Endothelial cell of umbilical vein (primary cell): ENCODE measurements at regions not wholly inside any gene's neighbourhood (a gene's known extent, or its start where the extent isn't known, plus 50 kb on each side); places are given as distances from the start of the nearest gene placed in this dataset.

Experiments
- BruUV-seq: library from RNA; stranded (reverse); fragments of 400-500 nt; replicated peaks from 2 replicates; lab custom pipeline; 2021; lab: Mats Ljungman, UMichigan
- CTCF ChIA-PET: fragments of 300-600, 350-600 bp; sonication (Branson Sonifier 250); formaldehyde crosslinking; loops from one replicate; lab custom pipeline; 2021; ENCODE audit warnings: antibody characterized with exemption, inconsistent platforms; lab: Charles Lee
- POLR2A ChIA-PET: fragments of 300-600, 350-600 bp; sonication (Branson Sonifier 250); formaldehyde crosslinking; loops from one replicate; lab custom pipeline; 2021; ENCODE audit warnings: antibody characterized with exemption, inconsistent platforms; lab: Charles Lee
- DNase-seq: peaks from one replicate; pipeline ENCODE4 v3.0.0-alpha.2; 2011; ENCODE audit warnings: low read depth, low spot score
- FAIRE-seq: peaks from 2 replicates; lab custom pipeline; 2011; peaks lifted over from hg19 to GRCh38; lab: Jason Lieb, UNC
- H2AFZ ChIP-seq: 2 replicates; pipeline ENCODE4 v1.6.0; 2012; ENCODE audit warnings: low read depth, low read length, control low read depth, inconsistent platforms
- H3K27ac ChIP-seq: 2 replicates; pipeline ENCODE4 v1.5.1; 2011; ENCODE audit warnings: low read depth, mild to moderate bottlenecking, control low read depth, low read length, moderate library complexity; ENCODE audit not compliant: insufficient read depth
- H3K27me3 ChIP-seq, 2 experiments: 2 replicates each; pipeline versions ENCODE4 v1.6.0 to v1.6.1; 2011; ENCODE audit warnings: low read length in 2 of 2, mixed read lengths in 1 of 2; ENCODE audit not compliant: control insufficient read depth in 2 of 2, insufficient read depth in 2 of 2
- H3K36me3 ChIP-seq, 2 experiments: 2 replicates in 1 of 2; 3 replicates in 1 of 2; pipeline ENCODE4 v1.5.1; 2011; ENCODE audit warnings: low read length in 2 of 2, mild to moderate bottlenecking in 1 of 2, moderate library complexity in 1 of 2; ENCODE audit not compliant: control insufficient read depth in 2 of 2, insufficient read depth in 2 of 2; ENCODE audit errors: extremely low read depth in 1 of 2
- H3K4me1 ChIP-seq: 3 replicates; pipeline ENCODE4 v1.5.1; 2011; ENCODE audit warnings: mild to moderate bottlenecking, low read length; ENCODE audit not compliant: control insufficient read depth, insufficient read depth; ENCODE audit errors: extremely low read depth
- H3K4me2 ChIP-seq: 2 replicates; pipeline ENCODE4 v1.6.1; 2011; ENCODE audit warnings: low read length, control low read depth, mixed read lengths; ENCODE audit not compliant: insufficient read depth
- H3K4me3 ChIP-seq, 3 experiments: fragments of 200-600 bp in 1 of 3; sonication (generic), shearing (Covaris generic) in 1 of 3; replicated peaks in 1 of 3; 2 replicates each; pipeline ENCODE4 v1.5.1; 2011 to 2016; ENCODE audit warnings: control low read depth in 3 of 3, low read length in 3 of 3, mild to moderate bottlenecking in 2 of 3, inconsistent platforms in 1 of 3, low read depth in 1 of 3, moderate library complexity in 1 of 3; ENCODE audit not compliant: insufficient read depth in 1 of 3
- H3K79me2 ChIP-seq: 2 replicates; pipeline ENCODE4 v1.6.0; 2012; ENCODE audit warnings: low read length, inconsistent platforms; ENCODE audit not compliant: control insufficient read depth, insufficient read depth
- H3K9ac ChIP-seq: replicated peaks from 2 replicates; pipeline ENCODE3; 2011; ENCODE audit warnings: low read length, control low read depth; ENCODE audit not compliant: insufficient read depth; ENCODE audit errors: extremely low read depth
- H3K9me1 ChIP-seq: replicated peaks from 3 replicates; pipeline ENCODE4 v1.6.0; 2011; ENCODE audit warnings: mild to moderate bottlenecking, low read length; ENCODE audit not compliant: control insufficient read depth, insufficient read depth; ENCODE audit errors: extremely low read depth
- H3K9me3 ChIP-seq: replicated peaks from 2 replicates; pipeline ENCODE4 v1.5.1; 2012; ENCODE audit warnings: low read length, inconsistent platforms; ENCODE audit not compliant: control insufficient read depth, insufficient read depth
- H4K20me1 ChIP-seq: replicated peaks from 2 replicates; pipeline ENCODE3; 2011; ENCODE audit warnings: mild to moderate bottlenecking, low read length; ENCODE audit not compliant: control insufficient read depth, insufficient read depth; ENCODE audit errors: extremely low read depth
- CTCF ChIP-seq, 2 donors: IDR thresholded peaks; 1 replicate in 1 of 2; 2 replicates in 1 of 2; pipeline ENCODE4 v1.5.1; 2011; ENCODE audit warnings: low read length in 2 of 2, mild to moderate bottlenecking in 2 of 2, moderate library complexity in 2 of 2, control low read depth in 1 of 2, inconsistent platforms in 1 of 2, low read depth in 1 of 2; ENCODE audit not compliant: insufficient read depth in 1 of 2; ENCODE audit errors: extremely low read depth in 1 of 2
- EZH2 ChIP-seq: IDR thresholded peaks from 2 replicates; pipeline ENCODE4 v1.6.1; 2012; ENCODE audit warnings: borderline replicate concordance, low read depth, mild to moderate bottlenecking, moderate library complexity, low read length, inconsistent platforms; ENCODE audit not compliant: severe bottlenecking
- FOS ChIP-seq: IDR thresholded peaks from 2 replicates; pipeline ENCODE4 v1.6.1; 2011; ENCODE audit warnings: mild to moderate bottlenecking, low read length, moderate library complexity, borderline replicate concordance; ENCODE audit not compliant: insufficient read depth
- GATA2 ChIP-seq: IDR thresholded peaks from 2 replicates; pipeline ENCODE4 v1.7.0; 2011; ENCODE audit warnings: low read depth, mild to moderate bottlenecking, moderate library complexity, mixed read lengths, low read length; ENCODE audit not compliant: insufficient read length, insufficient read depth
- JUN ChIP-seq: IDR thresholded peaks from 2 replicates; pipeline ENCODE4 v1.6.1; 2011; ENCODE audit warnings: borderline replicate concordance, low read depth; ENCODE audit not compliant: insufficient read length, insufficient read depth
- MYC ChIP-seq: IDR thresholded peaks from one replicate; pipeline ENCODE4 v1.6.1; 2011; ENCODE audit warnings: mild to moderate bottlenecking, low read depth, low read length
- POLR2A ChIP-seq: IDR thresholded peaks from 2 replicates; pipeline ENCODE4 v1.6.1; 2012; ENCODE audit warnings: low read depth, mild to moderate bottlenecking, control low read depth, low read length
- POLR2AphosphoS5 ChIP-seq: IDR thresholded peaks from 2 replicates; pipeline ENCODE4 v1.6.1; 2012; ENCODE audit warnings: low read depth, mild to moderate bottlenecking, control low read depth, low read length, moderate library complexity; ENCODE audit not compliant: insufficient read depth
- dilution Hi-C: fragments of 300-500 bp; cut with MboI; formaldehyde crosslinking; loops from one replicate; pipeline ENCODE4 v1.15.0; 2019; ENCODE audit warnings: low sequenced_read_pairs; ENCODE audit not compliant: extremely low pct_ligation_motif_present
- intact Hi-C: fragments of 100-400 bp; cut with micrococcal nuclease; formaldehyde crosslinking; loops from one replicate; pipeline ENCODE4 v1.10.0; 2022
- TF ChIP-seq, protein P1 (sequence below): IDR thresholded peaks from 2 replicates; pipeline ENCODE4 v1.6.1; 2011; ENCODE audit not compliant: insufficient read depth, insufficient read length

DNA sequence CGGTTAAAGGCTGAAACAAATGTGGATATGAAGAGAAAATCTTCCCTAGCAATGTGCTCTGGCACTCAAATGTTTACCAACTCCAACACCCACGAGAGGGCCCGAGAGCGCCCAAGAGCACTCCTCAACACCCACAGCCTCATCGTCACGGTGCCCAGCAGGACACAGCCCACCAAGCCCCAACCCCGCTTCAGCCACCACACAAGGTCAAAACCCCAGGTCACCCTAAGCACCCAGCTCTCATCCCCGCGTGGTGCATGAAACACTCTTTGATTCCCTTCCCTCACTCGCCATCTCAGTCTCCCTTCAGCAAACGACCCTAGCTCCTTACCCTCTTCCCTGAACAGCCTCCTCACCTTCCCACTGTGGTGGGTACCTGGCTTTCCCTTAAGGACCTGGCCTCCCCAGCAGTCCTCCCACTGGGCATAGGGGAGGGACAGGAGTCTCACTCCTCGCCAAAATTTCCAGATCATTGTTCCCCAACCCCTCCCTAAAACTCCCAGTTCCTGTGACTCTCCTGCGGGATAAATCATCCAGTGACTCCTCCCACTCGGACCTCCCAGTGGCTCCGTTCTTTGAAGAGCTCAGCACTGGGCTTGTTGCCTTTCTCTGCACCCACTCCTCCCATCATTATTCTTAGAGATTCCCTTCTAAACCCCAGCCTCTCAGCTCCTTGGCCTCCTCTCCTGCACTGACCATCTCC, 170.4 kb upstream of the SYT6 start:
- no peak overlapping the region for H3K4me2 ChIP-seq
- no peak overlapping the region for H3K9ac ChIP-seq
- H3K4me1 ChIP-seq = no peaks in the 10 kb centered on the region
- BruUV-seq = no TSS peak
- dilution Hi-C loops = no loop called here
- H3K9me1 ChIP-seq = no peaks in the 10 kb centered on the region
- FAIRE-seq (no peak), DNase-seq (no peak)
- TF ChIP-seq GATA2 (no peak), EZH2 (no peak), FOS (no peak), CTCF (IDR thresholded peaks at IDR 0.05; ENCODE audit: extremely low read depth in 1 of 2, insufficient read depth in 1 of 2, low read depth in 1 of 2, low read length in 2 of 2) (no peak), MYC (no peak), POLR2AphosphoS5 (no peak), POLR2A (no peak), JUN (no peak)
- TF ChIP-seq, protein P1, sequence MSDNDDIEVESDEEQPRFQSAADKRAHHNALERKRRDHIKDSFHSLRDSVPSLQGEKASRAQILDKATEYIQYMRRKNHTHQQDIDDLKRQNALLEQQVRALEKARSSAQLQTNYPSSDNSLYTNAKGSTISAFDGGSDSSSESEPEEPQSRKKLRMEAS = no peak
- H2AFZ ChIP-seq = no peak overlapping the region
- ChIA-PET CTCF (interaction anchor here (1.3 to 1.4 kb wide), 2 partner anchors 36 to 41 kb away, joined by 3 to 4 read pairs; no protein-coding TSS in a partner anchor), POLR2A (no interaction called here)
- no peak overlapping the region for H3K4me3 ChIP-seq
- H3K27ac ChIP-seq = no peak overlapping the region
- intact Hi-C loops = no loop called here
- no peaks in the 10 kb centered on the region for H3K36me3 ChIP-seq
- no peaks in the 10 kb centered on the region for H4K20me1 ChIP-seq
- no peaks in the 10 kb centered on the region for H3K27me3 ChIP-seq
- no peaks in the 10 kb centered on the region for H3K79me2 ChIP-seq
- H3K9me3 ChIP-seq = no peaks in the 10 kb centered on the region
